Naive thymus-derived CD4-positive, alpha-beta T cell (primary cell): ENCODE measurements at regions not wholly inside any gene's neighbourhood (a gene's known extent, or its start where the extent isn't known, plus 50 kb on each side); places are given as distances from the start of the nearest gene placed in this dataset.
"Not testable (repeated sequence)": the region's sequence is repeated elsewhere in the genome, so short reads cannot be mapped to it uniquely, and the experiment has no call there.

Experiments used
- ATAC-seq: fragments of 150-1000 bp; cut with Tn5 transposase; 2 replicates; pipeline ENCODE4 v1.10.0; 2021; ENCODE audit warnings: mild to moderate bottlenecking, moderate library complexity
- CTCF ChIA-PET: fragments of 350-600 bp; sonication (Branson Sonifier 250); formaldehyde crosslinking; loops from one replicate; lab custom pipeline; 2021; ENCODE audit warnings: antibody characterized with exemption; lab: Charles Lee
- POLR2A ChIA-PET: fragments of 350-600 bp; sonication (Branson Sonifier 250); formaldehyde crosslinking; loops from one replicate; lab custom pipeline; 2021; ENCODE audit warnings: antibody characterized with exemption, inconsistent platforms; lab: Charles Lee
- DNase-seq, 9 donors: peaks; one replicate each; pipeline versions ENCODE4 v3.0.0 to v3.0.0-alpha.2; 2020 to 2022; ENCODE audit warnings: mixed read lengths in 1 of 9
- H3K27ac ChIP-seq: one replicate; pipeline ENCODE4 v1.7.0; 2013; ENCODE audit warnings: mild to moderate bottlenecking, low read depth, low read length, moderate library complexity
- H3K27me3 ChIP-seq, 2 donors: one replicate each; pipeline ENCODE4 v1.7.0; 2013; ENCODE audit warnings: low read length in 2 of 2, mild to moderate bottlenecking in 2 of 2, moderate library complexity in 2 of 2; ENCODE audit not compliant: control insufficient read depth in 2 of 2, insufficient read depth in 2 of 2
- H3K36me3 ChIP-seq, 3 experiments: 1 replicate in 2 of 3; 2 replicates in 1 of 3; pipeline ENCODE4 v1.7.0; 2013; ENCODE audit warnings: low read length in 3 of 3, mild to moderate bottlenecking in 3 of 3, moderate library complexity in 1 of 3; ENCODE audit not compliant: insufficient read depth in 3 of 3, control insufficient read depth in 2 of 3
- H3K4me1 ChIP-seq, 2 donors: one replicate each; pipeline ENCODE4 v1.7.0; 2013; ENCODE audit warnings: low read length in 2 of 2, mild to moderate bottlenecking in 2 of 2, moderate library complexity in 1 of 2; ENCODE audit not compliant: control insufficient read depth in 2 of 2, insufficient read depth in 2 of 2
- H3K4me3 ChIP-seq: 2 replicates; pipeline ENCODE4 v1.7.0; 2013; ENCODE audit warnings: mild to moderate bottlenecking, low read length
- H3K9me3 ChIP-seq, 3 experiments: 1 replicate in 2 of 3; 2 replicates in 1 of 3; pipeline ENCODE4 v1.7.0; 2013; ENCODE audit warnings: low read length in 3 of 3; ENCODE audit not compliant: control insufficient read depth in 2 of 3
- H3K27ac Mint-ChIP-seq, 9 donors: one replicate each; pipeline ENCODE4 v1.8.0; 2020 to 2022; ENCODE audit warnings: mixed read lengths in 9 of 9, mild to moderate bottlenecking in 8 of 9, moderate library complexity in 5 of 9, inconsistent platforms in 2 of 9
- H3K27me3 Mint-ChIP-seq, 5 donors: one replicate each; pipeline ENCODE4 v1.8.0; 2021 to 2022; ENCODE audit warnings: mixed read lengths in 5 of 5, mild to moderate bottlenecking in 1 of 5
- H3K36me3 Mint-ChIP-seq, 5 donors: one replicate each; pipeline ENCODE4 v1.8.0; 2020 to 2022; ENCODE audit warnings: mixed read lengths in 5 of 5, mild to moderate bottlenecking in 3 of 5, inconsistent platforms in 1 of 5
- H3K4me1 Mint-ChIP-seq, 7 donors: one replicate each; pipeline ENCODE4 v1.8.0; 2020 to 2022; ENCODE audit warnings: mixed read lengths in 7 of 7, mild to moderate bottlenecking in 3 of 7, inconsistent platforms in 1 of 7
- H3K4me3 Mint-ChIP-seq, 10 donors: one replicate each; pipeline ENCODE4 v1.8.0; 2020 to 2022; ENCODE audit warnings: mild to moderate bottlenecking in 10 of 10, mixed read lengths in 10 of 10, moderate library complexity in 6 of 10, inconsistent platforms in 2 of 10
- H3K9me3 Mint-ChIP-seq, 11 donors: one replicate each; pipeline ENCODE4 v1.8.0; 2020 to 2022; ENCODE audit warnings: mixed read lengths in 11 of 11, mild to moderate bottlenecking in 4 of 11, inconsistent platforms in 1 of 11, moderate library complexity in 1 of 11
- intact Hi-C, 2 donors: fragments of 100-400 bp; cut with micrococcal nuclease; formaldehyde crosslinking; loops; one replicate each; pipeline ENCODE4 v1.15.1; 2023

- Histone ChIP-seq H3K4me3 (no peak overlapping the region), H3K27ac (no peak overlapping the region), H3K36me3 (no peaks in the 10 kb centered on the region), H3K4me1 (no peaks in the 10 kb centered on the region), H3K27me3 (no peaks in the 10 kb centered on the region), H3K9me3 (no peaks in the 10 kb centered on the region)
- DNase-seq, result no peak
- Mint-ChIP-seq H3K4me3 (no peak overlapping the region), H3K27me3 (no peaks in the 10 kb centered on the region), H3K27ac (no peak overlapping the region), H3K4me1 (peaks cover 0 to 12% (median 0%) of the 10 kb centered on the region in 7 donors), H3K9me3 (peaks cover 0 to 3% (median 0%) of the 10 kb centered on the region in 11 donors), H3K36me3 (no peaks in the 10 kb centered on the region)
- CTCF ChIA-PET, result no interaction called here
- intact Hi-C loops, result loop anchor here in 1 of 2 donors (10.0 kb wide), 1 partner anchor 61 kb away; no protein-coding TSS in a partner anchor
- POLR2A ChIA-PET, result no interaction called here
- ATAC-seq, result no peak
These were observed 64.1 kb upstream of the ATXN3L start for GRCh38 chrX:13383907-13384306.

- H3K27ac ChIP-seq, result no peak overlapping the region
- ChIA-PET POLR2A (no interaction called here), CTCF (no interaction called here)
- H3K4me1 ChIP-seq, result no peaks in the 10 kb centered on the region
- DNase-seq (no peak), ATAC-seq (no peak)
- H3K4me3 Mint-ChIP-seq, result no peak overlapping the region
- no peaks in the 10 kb centered on the region for H3K36me3 ChIP-seq
- no peak overlapping the region for H3K27ac Mint-ChIP-seq
- no peak overlapping the region for H3K4me3 ChIP-seq
- H3K9me3 Mint-ChIP-seq, result peaks cover 0 to 3% (median 0%) of the 10 kb centered on the region in 11 donors
- no peaks in the 10 kb centered on the region for H3K9me3 ChIP-seq
- no peaks in the 10 kb centered on the region for H3K27me3 ChIP-seq
- peaks cover 0 to 18% (median 0%) of the 10 kb centered on the region in 7 donors for H3K4me1 Mint-ChIP-seq
- H3K27me3 Mint-ChIP-seq, result no peaks in the 10 kb centered on the region
- intact Hi-C loops, result loop anchor here in 1 of 2 donors (10.0 kb wide), 1 partner anchor 63 kb away; no protein-coding TSS in a partner anchor
- H3K36me3 Mint-ChIP-seq, result no peaks in the 10 kb centered on the region
These were observed 61.7 kb upstream of the ATXN3L start for GRCh38 chrX:13381514-13381913.

GRCh38 chrX:13380211-13380610 lies 60.4 kb upstream of the ATXN3L start:
- Histone ChIP-seq H3K27ac (no peak overlapping the region), H3K36me3 (no peaks in the 10 kb centered on the region), H3K27me3 (no peaks in the 10 kb centered on the region), H3K4me3 (no peak overlapping the region), H3K4me1 (no peaks in the 10 kb centered on the region), H3K9me3 (no peaks in the 10 kb centered on the region)
- ATAC-seq (no peak), DNase-seq (no peak)
- Mint-ChIP-seq H3K4me3 (no peak overlapping the region), H3K27me3 (no peaks in the 10 kb centered on the region), H3K4me1 (peaks cover 0 to 18% (median 0%) of the 10 kb centered on the region in 7 donors), H3K36me3 (no peaks in the 10 kb centered on the region), H3K27ac (no peak overlapping the region), H3K9me3 (peaks cover 0 to 3% (median 0%) of the 10 kb centered on the region in 11 donors)
- intact Hi-C loops, result loop anchor here in 1 of 2 donors (10.0 kb wide), 1 partner anchor 65 kb away; no protein-coding TSS in a partner anchor
- ChIA-PET POLR2A (no interaction called here), CTCF (no interaction called here)

GRCh38 chrX:13378562-13379518 lies 59.0 kb upstream of the ATXN3L start:
- H3K27me3 Mint-ChIP-seq, CTCF ChIA-PET, H3K27ac ChIP-seq, H3K27me3 ChIP-seq, H3K4me3 ChIP-seq, POLR2A ChIA-PET, H3K36me3 ChIP-seq, H3K36me3 Mint-ChIP-seq, H3K4me1 ChIP-seq, H3K27ac Mint-ChIP-seq, H3K9me3 ChIP-seq, ATAC-seq, intact Hi-C loops, H3K9me3 Mint-ChIP-seq, H3K4me3 Mint-ChIP-seq: not testable (repeated sequence)
- peaks cover 0 to 21% (median 0%) of the 10 kb centered on the region in 7 donors for H3K4me1 Mint-ChIP-seq
- DNase-seq, result peak in 1 of 9 donors; percentile 27

DNA sequence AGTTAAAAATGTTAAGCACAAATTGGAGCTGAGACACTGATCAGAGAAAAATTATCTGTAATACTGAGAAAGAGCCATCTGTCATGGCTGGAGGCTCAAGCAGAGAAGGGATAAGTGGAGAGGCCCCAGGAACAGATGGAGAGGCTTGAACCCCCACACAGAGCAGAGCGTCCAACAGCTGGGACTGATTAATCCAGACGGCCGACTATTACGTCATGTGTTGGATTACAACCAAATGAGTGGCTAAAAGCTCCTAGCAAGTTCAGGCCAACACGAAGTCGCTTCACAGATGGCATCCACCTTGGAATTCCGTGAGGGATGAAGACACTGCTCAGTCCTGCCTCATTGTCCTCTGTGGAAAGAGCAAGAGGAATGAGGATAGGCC lies 57.7 kb upstream of the ATXN3L start:
- ATAC-seq (no peak), DNase-seq (no peak)
- Histone ChIP-seq H3K4me1 (no peaks in the 10 kb centered on the region), H3K27me3 (no peaks in the 10 kb centered on the region), H3K27ac (no peak overlapping the region), H3K36me3 (no peaks in the 10 kb centered on the region), H3K9me3 (no peaks in the 10 kb centered on the region), H3K4me3 (no peak overlapping the region)
- H3K4me1 Mint-ChIP-seq, result peaks cover 0 to 30% (median 0%) of the 10 kb centered on the region in 7 donors
- no peaks in the 10 kb centered on the region for H3K27me3 Mint-ChIP-seq
- intact Hi-C loops, result no loop called here
- no peaks in the 10 kb centered on the region for H3K36me3 Mint-ChIP-seq
- no peaks in the 10 kb centered on the region for H3K9me3 Mint-ChIP-seq
- POLR2A ChIA-PET, result no interaction called here
- H3K4me3 Mint-ChIP-seq, result no peak overlapping the region
- CTCF ChIA-PET, result no interaction called here
- no peak overlapping the region for H3K27ac Mint-ChIP-seq

GRCh38 chrX:13376857-13377549 lies 57.1 kb upstream of the ATXN3L start:
- intact Hi-C loops, result no loop called here
- Mint-ChIP-seq H3K27me3 (no peaks in the 10 kb centered on the region), H3K27ac (peak overlapping the region in 1 of 9 donors; percentile 0), H3K4me1 (peaks cover 0 to 30% (median 0%) of the 10 kb centered on the region in 7 donors), H3K4me3 (no peak overlapping the region), H3K36me3 (no peaks in the 10 kb centered on the region), H3K9me3 (no peaks in the 10 kb centered on the region)
- Histone ChIP-seq H3K4me1 (no peaks in the 10 kb centered on the region), H3K9me3 (no peaks in the 10 kb centered on the region), H3K36me3 (no peaks in the 10 kb centered on the region), H3K27ac (no peak overlapping the region), H3K27me3 (no peaks in the 10 kb centered on the region), H3K4me3 (no peak overlapping the region)
- POLR2A ChIA-PET, result no interaction called here
- no peak for DNase-seq
- no peak for ATAC-seq
- CTCF ChIA-PET, result no interaction called here
